ENCODE measurements at regions not wholly inside any gene's neighbourhood (a gene's known extent, or its start where the extent isn't known, plus 50 kb on each side); places are given as distances from the start of the nearest gene placed in this dataset.

DNA sequence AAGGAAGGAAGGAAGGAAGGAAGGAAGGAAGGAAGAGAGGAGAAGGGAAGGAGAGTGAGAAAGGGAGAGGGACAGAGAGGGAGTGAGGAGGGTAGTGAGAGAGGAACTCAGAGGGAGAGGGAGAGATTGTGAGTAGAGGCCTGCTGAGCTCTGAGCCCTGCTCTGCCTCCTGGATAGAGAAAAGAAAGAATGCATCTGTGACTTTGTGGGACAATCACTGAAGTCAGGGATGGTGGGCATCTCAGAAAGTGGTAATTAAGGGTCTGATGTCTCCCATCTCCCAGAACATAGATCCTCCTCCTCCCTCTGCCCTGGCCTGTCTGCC, 142.9 kb upstream of the BANK1 start:
- TF ChIP-seq POLR2A (IDR thresholded peaks at IDR 0.05) (no peak), POLR2AphosphoS5 (IDR thresholded peaks at IDR 0.05) (no peak)

All from gastroesophageal sphincter (tissue), 2 donors.